WTC11 (cell line): ENCODE measurements at regions not wholly inside any gene's neighbourhood (a gene's known extent, or its start where the extent isn't known, plus 50 kb on each side); places are given as distances from the start of the nearest gene placed in this dataset.

ENCODE experiments used
- ATAC-seq: fragments of 200-7000 bp; cut with Tn5 transposase; 2 replicates; pipeline ENCODE4 v1.10.0; 2021; ENCODE audit warnings: mild to moderate bottlenecking, moderate library complexity
- CTCF ChIA-PET: fragments of 300-600 bp; sonication (Branson Sonifier 250); formaldehyde crosslinking; loops from one replicate; lab custom pipeline; 2021; ENCODE audit warnings: antibody characterized with exemption; lab: Charles Lee
- POLR2A ChIA-PET: fragments of 350-600 bp; sonication (Branson Sonifier 250); formaldehyde crosslinking; loops from one replicate; lab custom pipeline; 2021; ENCODE audit warnings: antibody characterized with exemption; lab: Charles Lee
- DNase-seq: peaks from one replicate; pipeline ENCODE4 v3.0.0; 2021; ENCODE audit warnings: low spot score
- H3K27ac Mint-ChIP-seq: 2 replicates; pipeline ENCODE4 v1.8.0; 2021; ENCODE audit warnings: mixed read lengths
- H3K27me3 Mint-ChIP-seq: 2 replicates; pipeline ENCODE4 v1.8.0; 2021; ENCODE audit warnings: low read depth, mild to moderate bottlenecking, moderate library complexity, mixed read lengths
- H3K36me3 Mint-ChIP-seq: 2 replicates; pipeline ENCODE4 v1.8.0; 2021; ENCODE audit warnings: mixed read lengths
- H3K4me1 Mint-ChIP-seq: 2 replicates; pipeline ENCODE4 v1.8.0; 2022; ENCODE audit warnings: mixed read lengths
- H3K4me3 Mint-ChIP-seq: 2 replicates; pipeline ENCODE4 v1.8.0; 2021; ENCODE audit warnings: mild to moderate bottlenecking, moderate library complexity, mixed read lengths
- H3K9me3 Mint-ChIP-seq: 2 replicates; pipeline ENCODE4 v1.8.0; 2021; ENCODE audit warnings: mixed read lengths
- ARID4B ChIP-seq: sonication (generic); formaldehyde crosslinking; IDR thresholded peaks from 2 replicates; pipeline ENCODE4 v1.8.0; 2023; ENCODE audit warnings: missing genetic modification reagents, mild to moderate bottlenecking, borderline replicate concordance
- EMX1 ChIP-seq: fragments of 250-450 bp; sonication (Bioruptor Pico); IDR thresholded peaks from 2 replicates; pipeline ENCODE4 v1.8.0; 2021; ENCODE audit warnings: mild to moderate bottlenecking
- FOXP1 ChIP-seq: sonication (generic); formaldehyde crosslinking; IDR thresholded peaks from 2 replicates; pipeline ENCODE4 v1.8.0; 2022; ENCODE audit warnings: missing genetic modification reagents, mild to moderate bottlenecking, moderate library complexity, borderline replicate concordance
- GABPB1 ChIP-seq: sonication (generic); formaldehyde crosslinking; IDR thresholded peaks from 2 replicates; pipeline ENCODE4 v1.8.1; 2023; ENCODE audit warnings: mild to moderate bottlenecking, missing genetic modification reagents
- GTF2I ChIP-seq: fragments of 250-450 bp; sonication (Bioruptor Pico); conservative IDR thresholded peaks from 2 replicates; pipeline ENCODE4 v1.4.0; 2021; ENCODE audit warnings: mild to moderate bottlenecking
- JUN ChIP-seq: sonication (generic); formaldehyde crosslinking; IDR thresholded peaks from 2 replicates; pipeline ENCODE4 v1.8.0; 2023; ENCODE audit warnings: mild to moderate bottlenecking, missing genetic modification reagents
- MAX ChIP-seq: sonication (generic); formaldehyde crosslinking; IDR thresholded peaks from 2 replicates; pipeline ENCODE4 v1.8.0; 2022; ENCODE audit warnings: mild to moderate bottlenecking, missing genetic modification reagents
- RELA ChIP-seq: sonication (generic); formaldehyde crosslinking; IDR thresholded peaks from 2 replicates; pipeline ENCODE4 v1.8.1; 2022; ENCODE audit warnings: missing genetic modification reagents, mild to moderate bottlenecking, borderline replicate concordance
- SOX15 ChIP-seq: fragments of 250-450 bp; sonication (Bioruptor Pico); IDR thresholded peaks from 2 replicates; pipeline ENCODE4 v1.9.0; 2021; ENCODE audit warnings: mild to moderate bottlenecking
- TEAD1 ChIP-seq: sonication (generic); formaldehyde crosslinking; IDR thresholded peaks from 2 replicates; pipeline ENCODE4 v1.8.0; 2022; ENCODE audit warnings: mild to moderate bottlenecking, missing genetic modification reagents
- USF1 ChIP-seq: sonication (generic); formaldehyde crosslinking; IDR thresholded peaks from 2 replicates; pipeline ENCODE4 v1.8.0; 2022; ENCODE audit warnings: mild to moderate bottlenecking, missing genetic modification reagents
- ZBTB43 ChIP-seq: sonication (generic); formaldehyde crosslinking; IDR thresholded peaks from 2 replicates; pipeline ENCODE4 v1.8.1; 2023; ENCODE audit warnings: mild to moderate bottlenecking, missing genetic modification reagents
- ZNF263 ChIP-seq: sonication (generic); formaldehyde crosslinking; IDR thresholded peaks from 2 replicates; pipeline ENCODE4 v1.8.1; 2022; ENCODE audit warnings: low read depth, mild to moderate bottlenecking, moderate library complexity, missing genetic modification reagents
- ZNF317 ChIP-seq: sonication (generic); formaldehyde crosslinking; IDR thresholded peaks from 2 replicates; pipeline ENCODE4 v1.8.1; 2023; ENCODE audit warnings: low read depth, mild to moderate bottlenecking, moderate library complexity, missing genetic modification reagents, borderline replicate concordance
- ZNF512 ChIP-seq: sonication (generic); formaldehyde crosslinking; IDR thresholded peaks from 2 replicates; pipeline ENCODE4 v1.8.1; 2022; ENCODE audit warnings: missing genetic modification reagents, borderline replicate concordance
- ZNF671 ChIP-seq: fragments of 250-450 bp; sonication (Bioruptor Pico); IDR thresholded peaks from 2 replicates; pipeline ENCODE4 v1.8.0; 2021; ENCODE audit warnings: mild to moderate bottlenecking
- TF ChIP-seq, protein P1 (sequence below): fragments of 250-450 bp; sonication (Bioruptor Pico); IDR thresholded peaks from 2 replicates; pipeline ENCODE4 v1.9.0; 2021; ENCODE audit warnings: moderate library complexity, mild to moderate bottlenecking, inconsistent platforms, borderline replicate concordance
- TF ChIP-seq, protein P2 (sequence below): fragments of 200-600 bp; IDR thresholded peaks from 2 replicates; pipeline ENCODE4 v1.8.0; 2022; ENCODE audit warnings: antibody characterized with exemption
- TF ChIP-seq, protein P3 (sequence below): sonication (generic); formaldehyde crosslinking; IDR thresholded peaks from 2 replicates; pipeline ENCODE4 v1.8.1; 2023; ENCODE audit warnings: mild to moderate bottlenecking, missing genetic modification reagents, moderate library complexity

- H3K27me3 Mint-ChIP-seq, result no peaks in the 10 kb centered on the region
- ChIA-PET POLR2A (interaction anchor here (1.4 kb wide), 1 partner anchor 9 kb away, joined by 3 read pairs; no protein-coding TSS in a partner anchor), CTCF (no interaction called here)
- no peak for TF ChIP-seq ZNF512 (CRISPR knock-in tag)
- no peak for TF ChIP-seq JUN (CRISPR knock-in tag)
- no peak for TF ChIP-seq EMX1 (CRISPR knock-in tag)
- DNase-seq, result no peak
- H3K36me3 Mint-ChIP-seq, result no peaks in the 10 kb centered on the region; the same call in 1 of the 2 replicates
- peaks cover 19% of the 10 kb centered on the region for H3K4me1 Mint-ChIP-seq
- no peak overlapping the region for H3K27ac Mint-ChIP-seq
- no peak overlapping the region for H3K4me3 Mint-ChIP-seq
- ATAC-seq, result no peak
- H3K9me3 Mint-ChIP-seq, result no peaks in the 10 kb centered on the region; the same call in 1 of the 2 replicates
Measured at GRCh38 chr5:142411656-142412425, 87.0 kb upstream of the SPRY4 start.

DNA sequence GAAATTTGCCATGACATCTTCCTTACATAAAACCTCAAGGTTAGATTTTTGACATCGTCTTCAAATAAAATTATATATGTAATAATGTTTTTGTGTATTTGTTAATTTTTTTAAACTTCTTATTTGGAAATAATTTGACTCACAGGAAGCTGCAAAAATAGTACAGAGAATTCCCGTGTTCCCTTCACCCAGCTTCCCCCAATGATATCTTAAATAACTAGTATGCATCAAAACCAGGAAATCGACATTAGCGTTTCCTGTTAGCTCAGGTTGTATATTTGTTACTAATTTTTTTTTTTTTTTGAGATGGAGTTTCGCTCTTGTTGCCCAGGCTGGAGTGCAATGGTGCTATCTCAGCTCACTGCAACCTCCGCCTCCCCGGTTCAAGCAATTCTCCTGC is 86.3 kb upstream of the SPRY4 start:
- ATAC-seq, result no peak
- Mint-ChIP-seq H3K9me3 (no peaks in the 10 kb centered on the region; the same call in 1 of the 2 replicates), H3K27me3 (no peaks in the 10 kb centered on the region), H3K4me1 (peaks cover 20% of the 10 kb centered on the region), H3K27ac (no peak overlapping the region), H3K4me3 (no peak overlapping the region), H3K36me3 (no peaks in the 10 kb centered on the region; the same call in 1 of the 2 replicates)
- POLR2A ChIA-PET, result no interaction called here
- TF ChIP-seq, protein P1, sequence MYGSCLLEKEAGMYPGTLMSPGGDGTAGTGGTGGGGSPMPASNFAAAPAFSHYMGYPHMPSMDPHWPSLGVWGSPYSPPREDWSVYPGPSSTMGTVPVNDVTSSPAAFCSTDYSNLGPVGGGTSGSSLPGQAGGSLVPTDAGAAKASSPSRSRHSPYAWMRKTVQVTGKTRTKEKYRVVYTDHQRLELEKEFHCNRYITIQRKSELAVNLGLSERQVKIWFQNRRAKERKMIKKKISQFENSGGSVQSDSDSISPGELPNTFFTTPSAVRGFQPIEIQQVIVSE (CRISPR knock-in tag), result no peak
- TF ChIP-seq TEAD1 (CRISPR knock-in tag) (no peak), ZNF317 (no peak), ZNF671 (CRISPR knock-in tag) (no peak), GABPB1 (CRISPR knock-in tag) (no peak), FOXP1 (no peak), GTF2I (CRISPR knock-in tag) (no peak), SOX15 (CRISPR knock-in tag) (no peak), USF1 (CRISPR knock-in tag) (no peak), RELA (CRISPR knock-in tag) (no peak), ZNF263 (no peak)
- TF ChIP-seq, protein P2, sequence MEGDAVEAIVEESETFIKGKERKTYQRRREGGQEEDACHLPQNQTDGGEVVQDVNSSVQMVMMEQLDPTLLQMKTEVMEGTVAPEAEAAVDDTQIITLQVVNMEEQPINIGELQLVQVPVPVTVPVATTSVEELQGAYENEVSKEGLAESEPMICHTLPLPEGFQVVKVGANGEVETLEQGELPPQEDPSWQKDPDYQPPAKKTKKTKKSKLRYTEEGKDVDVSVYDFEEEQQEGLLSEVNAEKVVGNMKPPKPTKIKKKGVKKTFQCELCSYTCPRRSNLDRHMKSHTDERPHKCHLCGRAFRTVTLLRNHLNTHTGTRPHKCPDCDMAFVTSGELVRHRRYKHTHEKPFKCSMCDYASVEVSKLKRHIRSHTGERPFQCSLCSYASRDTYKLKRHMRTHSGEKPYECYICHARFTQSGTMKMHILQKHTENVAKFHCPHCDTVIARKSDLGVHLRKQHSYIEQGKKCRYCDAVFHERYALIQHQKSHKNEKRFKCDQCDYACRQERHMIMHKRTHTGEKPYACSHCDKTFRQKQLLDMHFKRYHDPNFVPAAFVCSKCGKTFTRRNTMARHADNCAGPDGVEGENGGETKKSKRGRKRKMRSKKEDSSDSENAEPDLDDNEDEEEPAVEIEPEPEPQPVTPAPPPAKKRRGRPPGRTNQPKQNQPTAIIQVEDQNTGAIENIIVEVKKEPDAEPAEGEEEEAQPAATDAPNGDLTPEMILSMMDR, result no peak
- TF ChIP-seq, protein P3, sequence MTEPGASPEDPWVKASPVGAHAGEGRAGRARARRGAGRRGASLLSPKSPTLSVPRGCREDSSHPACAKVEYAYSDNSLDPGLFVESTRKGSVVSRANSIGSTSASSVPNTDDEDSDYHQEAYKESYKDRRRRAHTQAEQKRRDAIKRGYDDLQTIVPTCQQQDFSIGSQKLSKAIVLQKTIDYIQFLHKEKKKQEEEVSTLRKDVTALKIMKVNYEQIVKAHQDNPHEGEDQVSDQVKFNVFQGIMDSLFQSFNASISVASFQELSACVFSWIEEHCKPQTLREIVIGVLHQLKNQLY (CRISPR knock-in tag), result no peak
- CTCF ChIA-PET, result no interaction called here
- DNase-seq, result no peak

DNA sequence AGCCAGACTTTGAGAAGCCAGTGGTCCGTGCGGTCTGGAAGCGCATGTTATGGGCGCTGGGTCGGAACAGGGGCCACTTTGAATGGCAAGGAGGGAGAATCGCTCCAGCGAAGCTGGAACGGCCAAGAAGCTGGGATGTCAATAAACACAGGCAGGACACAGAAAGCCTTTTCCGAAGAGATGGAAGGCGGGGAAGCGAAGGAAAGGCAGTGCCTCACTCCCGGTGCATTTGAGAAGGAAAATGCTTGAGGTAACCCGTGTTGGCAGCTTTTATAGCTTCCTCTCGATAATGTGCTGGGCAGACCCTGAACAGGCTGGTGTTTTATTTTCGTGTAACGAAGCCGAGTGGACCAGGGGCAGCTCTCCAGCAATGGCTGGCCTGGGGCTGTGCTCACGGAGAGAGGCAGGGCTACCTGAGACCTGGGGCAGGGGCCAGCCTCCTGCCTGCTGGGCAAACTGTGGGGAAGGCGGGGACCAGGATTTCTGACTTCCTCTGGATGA is 84.2 kb upstream of the SPRY4 start:
- peak; percentile 54 for ATAC-seq
- CTCF ChIA-PET, result interaction anchor here (1.2 kb wide), 1 partner anchor 9 kb away, joined by 3 read pairs; no protein-coding TSS in a partner anchor
- POLR2A ChIA-PET, result no interaction called here
- no peak for TF ChIP-seq TEAD1 (CRISPR knock-in tag)
- TF ChIP-seq ARID4B (CRISPR knock-in tag), result no peak
- TF ChIP-seq MAX (CRISPR knock-in tag), result no peak
- TF ChIP-seq ZBTB43 (CRISPR knock-in tag), result no peak

More for the DNA sequence above, 84.2 kb upstream of the SPRY4 start:
- H3K36me3 Mint-ChIP-seq, result no peaks in the 10 kb centered on the region; the same call in 1 of the 2 replicates
- H3K27me3 Mint-ChIP-seq, result no peaks in the 10 kb centered on the region
- no peak overlapping the region for H3K4me3 Mint-ChIP-seq
- H3K4me1 Mint-ChIP-seq, result peaks cover 34% of the 10 kb centered on the region
- no peak for DNase-seq
- H3K27ac Mint-ChIP-seq, result no peak overlapping the region
- H3K9me3 Mint-ChIP-seq, result no peaks in the 10 kb centered on the region
